ENCODE measurements at regions not wholly inside any gene's neighbourhood (a gene's known extent, or its start where the extent isn't known, plus 50 kb on each side); places are given as distances from the start of the nearest gene placed in this dataset.
"Not testable (repeated sequence)": the region's sequence is repeated elsewhere in the genome, so short reads cannot be mapped to it uniquely, and the experiment has no call there.

GRCh38 chr1:208475951-208476845 lies 232.0 kb upstream of the PLXNA2 start:
- no peak for DNase-seq (ENCODE audit: low spot score)
- Mint-ChIP-seq H3K36me3 (no peaks in the 10 kb centered on the region), H3K27me3 (peaks cover 11 to 17% of the 10 kb centered on the region in 2 donors), H3K4me1 (ENCODE audit: low read depth in 2 of 2) (no peaks in the 10 kb centered on the region), H3K9me3 (no peaks in the 10 kb centered on the region), H3K27ac (no peak overlapping the region), H3K4me3 (no peak overlapping the region)
- no peak for ATAC-seq

GRCh38 chr1:208476846-208477170 lies 232.6 kb upstream of the PLXNA2 start:
- no peak for ATAC-seq
- no peak for DNase-seq (ENCODE audit: low spot score)
- Mint-ChIP-seq H3K27me3 (peaks cover 11 to 17% of the 10 kb centered on the region in 2 donors), H3K4me3 (no peak overlapping the region), H3K4me1 (ENCODE audit: low read depth in 2 of 2) (no peaks in the 10 kb centered on the region), H3K27ac (no peak overlapping the region), H3K36me3 (no peaks in the 10 kb centered on the region), H3K9me3 (no peaks in the 10 kb centered on the region)

- H3K9me3 Mint-ChIP-seq, result no peaks in the 10 kb centered on the region
These were observed 235.3 kb upstream of the PLXNA2 start for GRCh38 chr1:208479435-208479834.

DNA sequence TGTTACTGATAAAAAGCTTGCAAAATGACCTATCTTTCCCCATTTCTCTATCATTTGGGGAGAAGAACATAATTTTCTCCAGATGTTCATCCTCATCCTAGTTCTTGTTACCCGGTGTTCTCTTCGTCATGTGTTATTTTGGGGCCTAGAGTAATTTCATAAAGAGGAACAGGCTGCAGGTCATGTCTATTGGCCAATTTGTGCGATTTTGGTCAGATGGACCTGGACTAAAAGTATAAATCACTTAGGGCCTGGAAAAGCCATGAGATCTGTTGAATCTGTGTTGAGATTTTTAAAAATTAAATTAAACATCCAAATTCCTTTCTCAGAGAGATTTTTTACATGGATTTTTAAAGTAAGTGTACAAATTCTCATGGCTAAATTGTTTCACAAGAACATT lies 241.3 kb upstream of the PLXNA2 start:
- no peaks in the 10 kb centered on the region for H3K4me1 Mint-ChIP-seq (ENCODE audit: low read depth in 2 of 2)
- no peaks in the 10 kb centered on the region for H3K9me3 Mint-ChIP-seq
- DNase-seq (ENCODE audit: low spot score), result no peak
- no peak overlapping the region for H3K27ac Mint-ChIP-seq
- no peaks in the 10 kb centered on the region for H3K36me3 Mint-ChIP-seq
- ATAC-seq, result no peak
- H3K4me3 Mint-ChIP-seq, result no peak overlapping the region
- no peaks in the 10 kb centered on the region for H3K27me3 Mint-ChIP-seq

More at GRCh38 chr1:208479435-208479834, 235.3 kb upstream of the PLXNA2 start:
- H3K4me3 Mint-ChIP-seq, result no peak overlapping the region
- H3K27me3 Mint-ChIP-seq, result peaks cover 5 to 7% of the 10 kb centered on the region in 2 donors
- no peaks in the 10 kb centered on the region for H3K4me1 Mint-ChIP-seq (ENCODE audit: low read depth in 2 of 2)
- no peaks in the 10 kb centered on the region for H3K36me3 Mint-ChIP-seq
- DNase-seq (ENCODE audit: low spot score), result no peak
- H3K27ac Mint-ChIP-seq, result no peak overlapping the region
- ATAC-seq, result no peak

GRCh38 chr1:208486677-208487076 lies 242.5 kb upstream of the PLXNA2 start:
- no peaks in the 10 kb centered on the region for H3K9me3 Mint-ChIP-seq
- H3K36me3 Mint-ChIP-seq, result no peaks in the 10 kb centered on the region
- DNase-seq (ENCODE audit: low spot score) (no peak), ATAC-seq (no peak)
- no peak overlapping the region for H3K4me3 Mint-ChIP-seq
- no peak overlapping the region for H3K27ac Mint-ChIP-seq
- H3K4me1 Mint-ChIP-seq (ENCODE audit: low read depth in 2 of 2), result no peaks in the 10 kb centered on the region
- peaks cover 0 to 2% of the 10 kb centered on the region in 2 donors for H3K27me3 Mint-ChIP-seq

- H3K4me3 Mint-ChIP-seq; H3K9me3 Mint-ChIP-seq; H3K27me3 Mint-ChIP-seq; H3K27ac Mint-ChIP-seq; DNase-seq (ENCODE audit: low spot score); ATAC-seq; H3K36me3 Mint-ChIP-seq; H3K4me1 Mint-ChIP-seq (ENCODE audit: low read depth in 2 of 2): not testable (repeated sequence)
These were observed 244.2 kb upstream of the PLXNA2 start for GRCh38 chr1:208488432-208488831.

DNA sequence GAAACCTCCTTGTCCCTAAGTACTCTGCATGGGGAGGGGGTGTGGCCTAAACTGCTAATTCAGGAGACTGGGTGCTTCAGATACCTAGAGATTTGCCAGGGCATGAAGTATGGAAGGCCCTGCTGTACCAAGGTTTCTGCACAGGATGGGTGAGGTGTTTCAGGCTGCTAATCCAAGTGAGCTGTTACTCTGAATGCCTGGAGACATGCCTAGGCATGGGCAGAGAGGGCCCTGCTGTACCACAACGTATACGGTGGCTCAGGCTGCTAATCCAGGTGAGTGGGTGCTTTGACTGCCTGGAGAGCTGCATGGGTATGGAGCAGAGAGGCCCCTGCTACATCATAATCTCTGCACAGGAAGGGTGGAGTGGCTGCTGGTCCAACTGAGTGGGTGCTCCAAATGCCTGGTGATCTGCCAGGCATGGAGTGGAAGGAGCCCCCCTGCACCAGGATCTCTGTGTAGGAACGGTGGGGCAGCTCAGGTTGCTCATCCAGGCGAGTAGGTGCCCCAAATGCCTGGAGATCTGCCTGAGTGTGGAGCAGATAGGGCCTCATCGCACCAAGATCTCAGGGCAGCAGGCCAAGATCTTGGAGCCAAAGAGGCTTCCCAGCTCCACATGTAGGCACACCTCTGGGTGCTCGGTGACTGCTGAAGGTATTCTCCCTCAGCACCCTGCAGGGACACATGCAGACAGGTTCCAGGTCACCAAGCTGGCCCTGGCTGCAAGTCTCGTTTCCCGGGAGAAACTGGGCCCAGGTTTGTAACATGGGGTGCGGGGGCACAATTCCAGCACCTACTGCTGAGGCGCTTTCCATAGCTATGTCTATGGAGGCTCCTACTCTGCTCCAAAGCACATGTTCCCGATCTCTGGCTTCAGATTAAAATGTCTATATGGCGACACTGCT lies 252.5 kb upstream of the PLXNA2 start:
- no peaks in the 10 kb centered on the region for H3K9me3 Mint-ChIP-seq
- DNase-seq (ENCODE audit: low spot score), result no peak
- no peak for ATAC-seq
- no peak overlapping the region for H3K4me3 Mint-ChIP-seq
- H3K36me3 Mint-ChIP-seq, result no peaks in the 10 kb centered on the region
- no peaks in the 10 kb centered on the region for H3K4me1 Mint-ChIP-seq (ENCODE audit: low read depth in 2 of 2)
- H3K27me3 Mint-ChIP-seq, result peaks cover 2 to 29% of the 10 kb centered on the region in 2 donors
- no peak overlapping the region for H3K27ac Mint-ChIP-seq

- Mint-ChIP-seq H3K4me1 (ENCODE audit: low read depth in 2 of 2) (no peaks in the 10 kb centered on the region), H3K4me3 (no peak overlapping the region), H3K9me3 (no peaks in the 10 kb centered on the region), H3K36me3 (no peaks in the 10 kb centered on the region), H3K27me3 (peaks cover 2 to 29% of the 10 kb centered on the region in 2 donors), H3K27ac (no peak overlapping the region)
- no peak for DNase-seq (ENCODE audit: low spot score)
- ATAC-seq, result no peak
These were observed 253.8 kb upstream of the PLXNA2 start for GRCh38 chr1:208497866-208498541.

DNA sequence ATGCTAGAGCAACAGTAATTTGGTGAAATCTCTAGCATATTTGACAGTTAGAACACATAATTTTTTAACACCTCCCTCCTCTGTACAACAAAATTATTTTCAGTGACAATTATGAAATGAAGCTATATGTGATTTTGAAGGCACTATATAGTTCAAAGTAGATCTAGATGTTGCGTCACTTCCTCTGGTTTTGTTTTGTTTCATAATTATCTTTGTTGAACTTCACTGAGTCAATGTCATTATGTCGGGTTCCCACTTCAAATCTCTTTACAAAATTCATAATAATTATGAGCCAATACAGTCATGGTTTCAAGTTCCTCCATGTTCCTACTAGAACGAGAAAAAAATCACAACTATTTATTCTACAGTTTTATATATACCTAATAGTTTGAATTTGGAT lies 254.8 kb upstream of the PLXNA2 start:
- Mint-ChIP-seq H3K4me1 (ENCODE audit: low read depth in 2 of 2) (no peaks in the 10 kb centered on the region), H3K36me3 (no peaks in the 10 kb centered on the region), H3K4me3 (no peak overlapping the region), H3K27ac (no peak overlapping the region), H3K27me3 (peaks cover 2 to 22% of the 10 kb centered on the region in 2 donors), H3K9me3 (no peaks in the 10 kb centered on the region)
- no peak for DNase-seq (ENCODE audit: low spot score)
- ATAC-seq, result no peak

GRCh38 chr1:208499601-208500000 lies 255.4 kb upstream of the PLXNA2 start:
- no peaks in the 10 kb centered on the region for H3K36me3 Mint-ChIP-seq
- no peak overlapping the region for H3K4me3 Mint-ChIP-seq
- DNase-seq (ENCODE audit: low spot score) (no peak), ATAC-seq (no peak)
- no peaks in the 10 kb centered on the region for H3K9me3 Mint-ChIP-seq
- H3K27me3 Mint-ChIP-seq, result peaks cover 2 to 17% of the 10 kb centered on the region in 2 donors
- H3K27ac Mint-ChIP-seq, result no peak overlapping the region
- no peaks in the 10 kb centered on the region for H3K4me1 Mint-ChIP-seq (ENCODE audit: low read depth in 2 of 2)

DNA sequence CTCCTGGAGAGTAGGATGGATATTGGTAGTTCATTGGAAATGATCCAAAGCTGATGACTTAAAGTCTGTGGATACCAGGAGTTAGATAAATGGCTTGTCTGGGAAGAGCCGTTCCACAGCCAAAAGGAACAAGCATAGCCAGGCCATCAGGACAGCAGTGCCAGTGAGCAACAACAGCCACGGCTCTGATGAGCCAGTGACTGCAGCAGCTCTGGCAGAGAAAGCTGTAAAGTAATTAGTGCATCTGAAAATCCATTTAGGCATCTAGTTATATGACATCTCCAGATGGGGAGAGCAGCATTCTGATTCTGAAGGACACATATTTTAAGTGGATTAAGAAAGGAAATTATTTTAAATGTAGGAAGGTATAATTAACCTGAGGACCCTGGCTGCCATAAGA lies 256.2 kb upstream of the PLXNA2 start:
- Mint-ChIP-seq H3K4me3 (no peak overlapping the region), H3K9me3 (no peaks in the 10 kb centered on the region), H3K36me3 (no peaks in the 10 kb centered on the region)

DNA sequence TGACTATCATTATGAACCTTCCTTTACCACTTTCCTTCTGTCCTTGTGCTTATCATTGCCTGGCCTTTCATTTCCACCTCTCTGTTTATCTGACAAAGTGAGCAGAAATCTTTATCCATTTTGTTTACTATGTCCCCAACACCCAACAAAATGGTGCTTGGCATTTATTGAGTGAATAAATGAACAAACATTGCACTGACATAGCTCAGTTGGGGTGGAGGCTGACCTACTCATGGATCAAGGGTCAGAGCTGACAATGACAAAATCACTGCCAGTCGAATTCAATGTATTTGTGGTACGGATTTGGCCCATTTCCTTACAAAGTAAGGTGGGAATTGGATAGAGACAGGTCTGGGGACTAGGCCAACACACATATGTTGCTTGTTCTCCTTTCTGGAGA lies 257.4 kb upstream of the PLXNA2 start:
- Mint-ChIP-seq H3K27ac (no peak overlapping the region), H3K4me3 (no peak overlapping the region), H3K9me3 (no peaks in the 10 kb centered on the region), H3K36me3 (no peaks in the 10 kb centered on the region), H3K27me3 (peaks cover 0 to 6% of the 10 kb centered on the region in 2 donors), H3K4me1 (ENCODE audit: low read depth in 2 of 2) (no peaks in the 10 kb centered on the region)
- ATAC-seq (no peak), DNase-seq (ENCODE audit: low spot score) (no peak)

More for the DNA sequence above, 256.2 kb upstream of the PLXNA2 start:
- H3K4me1 Mint-ChIP-seq (ENCODE audit: low read depth in 2 of 2), result no peaks in the 10 kb centered on the region
- H3K27me3 Mint-ChIP-seq, result peaks cover 0 to 12% of the 10 kb centered on the region in 2 donors
- ATAC-seq, result no peak
- H3K27ac Mint-ChIP-seq, result no peak overlapping the region
- no peak for DNase-seq (ENCODE audit: low spot score)

- Mint-ChIP-seq H3K4me1 (ENCODE audit: low read depth in 2 of 2) (no peaks in the 10 kb centered on the region), H3K27ac (no peak overlapping the region), H3K9me3 (no peaks in the 10 kb centered on the region), H3K4me3 (no peak overlapping the region), H3K27me3 (peaks cover 0 to 6% of the 10 kb centered on the region in 2 donors), H3K36me3 (no peaks in the 10 kb centered on the region)
- ATAC-seq (no peak), DNase-seq (ENCODE audit: low spot score) (no peak)
These were observed 259.6 kb upstream of the PLXNA2 start for GRCh38 chr1:208503787-208504186.

Data from natural killer cell treated with Interleukin-12 subunit alpha and Interleukin-12 subunit beta and Interleukin-15 and Interleukin-18, amount 100 ng/mL, for 72 hours (primary cell).